B cell (primary cell): ENCODE measurements at regions not wholly inside any gene's neighbourhood (a gene's known extent, or its start where the extent isn't known, plus 50 kb on each side); places are given as distances from the start of the nearest gene placed in this dataset.

Experiments used
- ATAC-seq: fragments of 200-7000 bp; cut with Tn5 transposase; one replicate; pipeline ENCODE4 v1.10.0; 2021; ENCODE audit warnings: low read depth, mild to moderate bottlenecking, moderate number of reproducible peaks, moderate library complexity
- CTCF ChIA-PET: fragments of 350-600 bp; sonication (Branson Sonifier 250); formaldehyde crosslinking; loops from one replicate; lab custom pipeline; 2021; ENCODE audit warnings: antibody characterized with exemption, inconsistent platforms; lab: Charles Lee
- POLR2A ChIA-PET: fragments of 350-600 bp; sonication (Branson Sonifier 250); formaldehyde crosslinking; loops from one replicate; lab custom pipeline; 2021; ENCODE audit warnings: antibody characterized with exemption; lab: Charles Lee
- DNase-seq: peaks from one replicate; pipeline ENCODE4 v3.0.0; 2013
- H2AFZ ChIP-seq: 2 replicates; pipeline ENCODE4 v1.6.1; 2012; ENCODE audit warnings: mild to moderate bottlenecking, low read depth, low read length; ENCODE audit not compliant: insufficient read depth, poor library complexity, severe bottlenecking
- H3K27ac ChIP-seq, 2 donors: 1 replicate in 1 of 2; 2 replicates in 1 of 2; pipeline ENCODE4 v1.5.1; 2012 to 2013; ENCODE audit warnings: low read length in 2 of 2, mild to moderate bottlenecking in 2 of 2, moderate library complexity in 1 of 2
- H3K27me3 ChIP-seq, 4 experiments: fragments of 200-600 bp in 1 of 4; sonication (generic) in 1 of 4; replicated peaks in 1 of 4; 1 replicate in 2 of 4; 2 replicates in 2 of 4; pipeline versions ENCODE4 v1.6.1 to v1.7.0; 2013 to 2016; ENCODE audit warnings: low read length in 3 of 4, mild to moderate bottlenecking in 2 of 4, mixed read lengths in 1 of 4, moderate library complexity in 1 of 4; ENCODE audit not compliant: insufficient read depth in 4 of 4, control insufficient read depth in 3 of 4; ENCODE audit errors: control extremely low read depth in 1 of 4
- H3K36me3 ChIP-seq, 2 experiments: replicated peaks in 1 of 2; 1 replicate in 1 of 2; 2 replicates in 1 of 2; pipeline versions ENCODE4 v1.6.1 to v1.7.1; 2013; ENCODE audit warnings: low read length in 1 of 2; ENCODE audit not compliant: insufficient read depth in 2 of 2, control insufficient read depth in 1 of 2; ENCODE audit errors: control extremely low read depth in 1 of 2, extremely low read depth in 1 of 2
- H3K4me1 ChIP-seq, 2 donors: fragments of 200-600 bp in 1 of 2; sonication (generic) in 1 of 2; 1 replicate in 1 of 2; 2 replicates in 1 of 2; pipeline versions ENCODE4 v1.5.1 to v1.6.1; 2013 to 2017; ENCODE audit warnings: low read length in 2 of 2; ENCODE audit not compliant: control insufficient read depth in 2 of 2, insufficient read depth in 2 of 2
- H3K4me2 ChIP-seq: replicated peaks from 2 replicates; pipeline ENCODE3; 2012; ENCODE audit warnings: mild to moderate bottlenecking, low read depth, low read length; ENCODE audit not compliant: poor library complexity, severe bottlenecking
- H3K4me3 ChIP-seq, 5 experiments: fragments of 200-600 bp in 1 of 5; sonication (generic) in 1 of 5; 1 replicate in 3 of 5; 2 replicates in 2 of 5; pipeline versions ENCODE4 v1.5.1 to v1.7.0; 2011 to 2016; ENCODE audit warnings: low read length in 4 of 5, mild to moderate bottlenecking in 4 of 5, low read depth in 2 of 5, control low read depth in 1 of 5, moderate library complexity in 1 of 5; ENCODE audit not compliant: insufficient read depth in 1 of 5; ENCODE audit errors: control extremely low read depth in 1 of 5, extremely low read depth in 1 of 5
- H3K79me2 ChIP-seq: fragments of 200-600 bp; sonication (generic); one replicate; pipeline ENCODE4 v1.6.0; 2016; ENCODE audit warnings: low read length; ENCODE audit not compliant: control insufficient read depth, insufficient read depth
- H3K9ac ChIP-seq: fragments of 200-600 bp; sonication (generic); 2 replicates; pipeline ENCODE4 v1.6.1; 2017; ENCODE audit warnings: mild to moderate bottlenecking, low read length, moderate library complexity
- H3K9me3 ChIP-seq, 3 donors: one replicate each; pipeline versions ENCODE4 v1.6.1 to v1.7.1; 2013; ENCODE audit warnings: low read length in 2 of 3; ENCODE audit not compliant: control insufficient read depth in 2 of 3, insufficient read depth in 1 of 3; ENCODE audit errors: control extremely low read depth in 1 of 3
- H4K20me1 ChIP-seq: 2 replicates; pipeline ENCODE4 v1.6.0; 2012; ENCODE audit warnings: mild to moderate bottlenecking, low read length; ENCODE audit not compliant: insufficient read depth, control insufficient read depth, poor library complexity, severe bottlenecking
- H3K27ac Mint-ChIP-seq: one replicate; pipeline ENCODE4 v1.8.0; 2021; ENCODE audit warnings: mixed read lengths
- H3K27me3 Mint-ChIP-seq: one replicate; pipeline ENCODE4 v1.8.0; 2021; ENCODE audit warnings: mixed read lengths
- H3K4me1 Mint-ChIP-seq: one replicate; pipeline ENCODE4 v1.8.0; 2021; ENCODE audit warnings: mixed read lengths
- H3K4me3 Mint-ChIP-seq: one replicate; pipeline ENCODE4 v1.8.0; 2021; ENCODE audit warnings: mixed read lengths
- H3K9me3 Mint-ChIP-seq: one replicate; pipeline ENCODE4 v1.8.0; 2022; ENCODE audit warnings: mixed read lengths; ENCODE audit not compliant: insufficient read depth
- CTCF ChIP-seq: fragments of 200-600 bp; IDR thresholded peaks from one replicate; pipeline ENCODE4 v1.8.0; 2022; ENCODE audit warnings: antibody characterized with exemption, mild to moderate bottlenecking
- EZH2 ChIP-seq: IDR thresholded peaks from 2 replicates; pipeline ENCODE4 v1.6.1; 2012; ENCODE audit warnings: borderline replicate concordance, low read depth, mild to moderate bottlenecking, moderate library complexity, low read length; ENCODE audit not compliant: insufficient read depth, poor library complexity, severe bottlenecking
- WGBS: methylation state at CpG from one replicate; pipeline ENCODE4 v1.1.5; 2013; ENCODE audit warnings: missing lambda C conversion rate; ENCODE audit not compliant: insufficient coverage; 5-methylcytosine and 5-hydroxymethylcytosine counted together
- intact Hi-C: fragments of 100-400 bp; cut with micrococcal nuclease; formaldehyde crosslinking; loops from one replicate; pipeline ENCODE4 v1.10.0; 2022

GRCh38 chr13:89726690-89727435 lies 1620.6 kb upstream of the MIR17HG start:
- H3K9ac ChIP-seq, result no peak overlapping the region
- WGBS, result no CpG with 5 or more reads among the region's 2 CpGs

More at GRCh38 chr13:89726690-89727435, 1620.6 kb upstream of the MIR17HG start:
- POLR2A ChIA-PET, result no interaction called here
- ATAC-seq (no peak), DNase-seq (no peak)
- Histone ChIP-seq H3K36me3 (no peaks in the 10 kb centered on the region), H3K79me2 (no peaks in the 10 kb centered on the region), H3K4me2 (no peak overlapping the region), H2AFZ (no peak overlapping the region), H3K9me3 (peaks cover 0 to 3% (median 0%) of the 10 kb centered on the region in 3 donors), H3K4me1 (no peaks in the 10 kb centered on the region), H3K27ac (no peak overlapping the region), H3K4me3 (no peak overlapping the region), H3K27me3 (no peaks in the 10 kb centered on the region), H4K20me1 (no peaks in the 10 kb centered on the region)
- H3K27me3 Mint-ChIP-seq, result no peaks in the 10 kb centered on the region
- no peak overlapping the region for H3K4me3 Mint-ChIP-seq
- TF ChIP-seq CTCF (no peak), EZH2 (no peak)
- H3K27ac Mint-ChIP-seq, result no peak overlapping the region
- intact Hi-C loops, result no loop called here
- CTCF ChIA-PET, result no interaction called here
- H3K9me3 Mint-ChIP-seq, result peaks cover 7% of the 10 kb centered on the region
- no peaks in the 10 kb centered on the region for H3K4me1 Mint-ChIP-seq
